Activated T-cell treated with anti-CD3 and anti-CD28 coated beads, Interleukin-2, amount 50 U/mL, for 24 hours (primary cell): ENCODE measurements at regions not wholly inside any gene's neighbourhood (a gene's known extent, or its start where the extent isn't known, plus 50 kb on each side); places are given as distances from the start of the nearest gene placed in this dataset.

Source experiments
- DNase-seq: peaks from one replicate; pipeline ENCODE4 v3.0.0-alpha.2; 2020
- H3K27ac Mint-ChIP-seq: 2 replicates; pipeline ENCODE4 v1.8.0; 2020; ENCODE audit warnings: mild to moderate bottlenecking, mixed read lengths
- H3K27me3 Mint-ChIP-seq: 2 replicates; pipeline ENCODE4 v1.8.0; 2020; ENCODE audit warnings: mixed read lengths
- H3K36me3 Mint-ChIP-seq: 2 replicates; pipeline ENCODE4 v1.8.0; 2020; ENCODE audit warnings: low read depth, mixed read lengths
- H3K4me1 Mint-ChIP-seq: 2 replicates; pipeline ENCODE4 v1.8.0; 2020; ENCODE audit warnings: low read depth, mixed read lengths
- H3K4me3 Mint-ChIP-seq: 2 replicates; pipeline ENCODE4 v1.8.0; 2020; ENCODE audit warnings: mild to moderate bottlenecking, moderate library complexity, mixed read lengths
- H3K9me3 Mint-ChIP-seq: 2 replicates; pipeline ENCODE4 v1.8.0; 2020; ENCODE audit warnings: mixed read lengths

DNA sequence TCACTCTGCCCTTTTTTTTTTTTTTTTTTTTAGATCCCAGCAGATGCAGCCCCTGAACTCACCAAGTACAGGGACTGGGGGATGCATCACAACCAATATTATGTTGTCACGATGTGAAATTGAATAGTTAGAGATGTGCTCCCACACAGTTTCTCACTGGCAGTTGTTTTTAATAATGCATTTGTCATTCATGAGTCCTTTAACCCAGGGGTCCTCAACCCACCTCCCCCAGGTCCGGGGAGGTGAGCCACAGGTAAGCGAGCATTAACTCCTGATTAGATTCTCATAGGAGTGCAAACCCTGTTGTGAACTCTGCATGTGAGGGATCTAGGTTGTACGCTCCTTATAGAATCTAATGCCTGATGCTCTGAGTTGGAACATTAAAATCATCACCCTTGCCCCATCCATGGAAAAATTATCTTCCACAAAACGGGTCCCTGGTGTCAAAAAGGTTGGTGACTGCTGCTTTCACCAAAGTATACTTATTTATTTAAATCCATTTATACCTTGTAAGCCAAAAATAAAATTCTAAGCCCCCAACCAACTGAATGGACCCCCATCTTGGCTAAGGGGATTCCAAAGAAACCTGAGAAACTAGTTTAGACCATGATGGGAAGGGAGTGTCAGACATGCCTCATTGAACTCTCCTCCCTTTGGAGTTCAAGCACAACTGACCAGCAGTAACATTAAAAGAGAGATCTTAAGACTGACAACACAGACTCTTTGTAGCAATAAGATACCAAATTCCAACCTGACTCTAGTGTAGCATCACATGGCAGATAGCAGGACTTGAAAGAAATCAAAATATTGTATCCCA lies 119.3 kb upstream of the ATP1A1 start:
- Mint-ChIP-seq H3K4me1 (peaks cover 33% of the 10 kb centered on the region), H3K4me3 (no peak overlapping the region), H3K27me3 (no peaks in the 10 kb centered on the region), H3K9me3 (peaks cover 2% of the 10 kb centered on the region), H3K27ac (no peak overlapping the region), H3K36me3 (no peaks in the 10 kb centered on the region)
- DNase-seq, result no peak

GRCh38 chr1:116254776-116255175 lies 118.3 kb upstream of the ATP1A1 start:
- Mint-ChIP-seq H3K36me3 (no peaks in the 10 kb centered on the region), H3K4me3 (no peak overlapping the region), H3K4me1 (peaks cover 41% of the 10 kb centered on the region), H3K27ac (no peak overlapping the region), H3K27me3 (no peaks in the 10 kb centered on the region), H3K9me3 (peaks cover 2% of the 10 kb centered on the region)
- DNase-seq, result no peak

GRCh38 chr1:116255486-116256285 lies 117.4 kb upstream of the ATP1A1 start:
- peaks cover 1% of the 10 kb centered on the region for H3K9me3 Mint-ChIP-seq
- no peaks in the 10 kb centered on the region for H3K27me3 Mint-ChIP-seq
- no peaks in the 10 kb centered on the region for H3K36me3 Mint-ChIP-seq
- no peak overlapping the region for H3K4me3 Mint-ChIP-seq
- H3K4me1 Mint-ChIP-seq, result peaks cover 47% of the 10 kb centered on the region
- DNase-seq, result no peak
- no peak overlapping the region for H3K27ac Mint-ChIP-seq

DNA sequence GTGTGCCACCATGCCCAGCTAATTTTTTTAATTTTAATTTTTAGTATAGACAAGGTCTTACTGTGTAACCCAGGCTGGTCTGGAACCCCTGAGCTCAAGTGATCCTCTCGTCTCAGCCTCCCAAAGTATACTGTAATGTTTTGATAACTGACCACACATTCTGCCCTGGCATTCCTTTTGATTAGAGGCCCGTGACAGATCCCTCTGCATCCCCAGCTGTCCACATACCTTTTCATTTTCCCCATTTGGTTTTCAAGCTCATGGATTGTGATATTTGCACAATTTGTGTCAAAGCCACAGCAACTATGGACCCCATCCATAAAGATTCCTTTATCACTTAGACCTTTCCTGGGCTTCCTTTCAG lies 116.8 kb upstream of the ATP1A1 start:
- no peaks in the 10 kb centered on the region for H3K9me3 Mint-ChIP-seq
- no peaks in the 10 kb centered on the region for H3K36me3 Mint-ChIP-seq
- H3K27ac Mint-ChIP-seq, result no peak overlapping the region
- peaks cover 53% of the 10 kb centered on the region for H3K4me1 Mint-ChIP-seq
- DNase-seq, result no peak
- H3K27me3 Mint-ChIP-seq, result no peaks in the 10 kb centered on the region
- H3K4me3 Mint-ChIP-seq, result no peak overlapping the region

DNA sequence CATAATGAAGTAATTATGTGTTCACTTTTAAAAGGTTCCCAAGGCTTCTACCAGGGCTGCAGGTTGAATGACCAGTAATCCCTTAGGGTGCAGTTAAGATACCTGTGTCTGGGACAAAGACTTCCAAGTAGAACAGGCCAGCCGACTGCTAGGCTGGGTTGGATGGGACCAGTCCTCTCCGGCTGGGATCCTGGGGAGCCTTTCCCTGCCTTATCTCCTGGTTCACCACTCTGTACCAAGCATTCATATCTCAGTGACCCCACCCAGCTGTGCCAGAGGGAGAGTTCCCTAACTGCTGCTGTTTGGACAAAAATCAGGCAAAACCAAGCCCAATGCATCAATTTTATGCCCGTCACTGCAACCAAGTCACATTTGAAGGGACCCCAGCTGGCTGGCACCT lies 116.2 kb upstream of the ATP1A1 start:
- H3K27ac Mint-ChIP-seq, result no peak overlapping the region
- DNase-seq, result no peak
- peaks cover 56% of the 10 kb centered on the region for H3K4me1 Mint-ChIP-seq
- H3K36me3 Mint-ChIP-seq, result no peaks in the 10 kb centered on the region
- no peak overlapping the region for H3K4me3 Mint-ChIP-seq
- H3K27me3 Mint-ChIP-seq, result no peaks in the 10 kb centered on the region
- H3K9me3 Mint-ChIP-seq, result no peaks in the 10 kb centered on the region

DNA sequence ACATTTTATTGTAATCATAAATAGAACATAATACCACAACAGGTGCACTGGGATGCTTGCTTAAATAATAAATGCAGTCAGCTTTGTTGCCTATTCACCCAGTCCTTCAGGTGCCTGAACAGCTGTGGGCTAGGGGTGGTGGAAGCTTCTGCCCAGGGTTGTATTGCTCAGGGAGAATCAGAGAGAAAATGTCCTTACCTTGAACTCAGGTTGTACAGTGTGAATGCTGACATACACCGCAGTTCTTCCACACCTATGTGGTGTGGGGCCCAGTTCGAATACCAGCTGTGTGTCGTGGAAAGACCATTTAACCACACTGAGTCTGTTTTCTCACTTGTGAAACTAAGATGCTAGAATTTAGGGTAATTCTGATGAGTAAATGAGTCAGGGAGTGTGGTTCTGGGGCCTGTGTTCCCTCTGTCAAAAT lies 115.7 kb upstream of the ATP1A1 start:
- no peak for DNase-seq
- no peaks in the 10 kb centered on the region for H3K27me3 Mint-ChIP-seq
- peak overlapping the region; percentile 48 for H3K27ac Mint-ChIP-seq
- H3K9me3 Mint-ChIP-seq, result no peaks in the 10 kb centered on the region
- H3K4me1 Mint-ChIP-seq, result peaks cover 58% of the 10 kb centered on the region
- no peaks in the 10 kb centered on the region for H3K36me3 Mint-ChIP-seq
- H3K4me3 Mint-ChIP-seq, result no peak overlapping the region

GRCh38 chr1:116257836-116258235 lies 115.2 kb upstream of the ATP1A1 start:
- H3K36me3 Mint-ChIP-seq, result no peaks in the 10 kb centered on the region
- no peak for DNase-seq
- H3K4me1 Mint-ChIP-seq, result peaks cover 63% of the 10 kb centered on the region
- no peak overlapping the region for H3K4me3 Mint-ChIP-seq
- H3K27me3 Mint-ChIP-seq, result no peaks in the 10 kb centered on the region
- H3K27ac Mint-ChIP-seq, result peak overlapping the region; percentile 48
- H3K9me3 Mint-ChIP-seq, result no peaks in the 10 kb centered on the region

- H3K9me3 Mint-ChIP-seq, result no peaks in the 10 kb centered on the region
- H3K27me3 Mint-ChIP-seq, result no peaks in the 10 kb centered on the region
- H3K4me1 Mint-ChIP-seq, result peaks cover 66% of the 10 kb centered on the region
- H3K27ac Mint-ChIP-seq, result no peak overlapping the region
- no peaks in the 10 kb centered on the region for H3K36me3 Mint-ChIP-seq
- DNase-seq, result no peak
- H3K4me3 Mint-ChIP-seq, result no peak overlapping the region
Observed at GRCh38 chr1:116258668-116259419, 114.2 kb upstream of the ATP1A1 start.

DNA sequence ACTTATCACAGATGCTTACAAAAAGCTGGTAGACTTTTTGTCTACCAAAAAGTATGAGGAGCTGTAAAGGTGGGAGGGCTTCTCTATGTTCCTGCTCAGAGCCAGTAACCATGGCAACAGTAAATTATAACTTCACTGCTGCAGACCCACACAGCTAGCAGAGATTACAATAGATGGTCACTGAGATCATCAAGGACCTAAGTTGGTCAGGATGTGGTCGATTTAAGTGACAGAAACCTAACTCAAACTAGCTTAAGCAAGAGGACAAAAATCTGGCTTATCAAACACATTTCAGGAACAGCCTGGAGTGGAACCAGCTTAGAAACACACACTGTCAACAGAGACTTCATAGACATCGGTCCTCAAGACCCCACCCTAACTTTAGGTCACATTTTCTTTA lies 113.4 kb upstream of the ATP1A1 start:
- no peak for DNase-seq
- peaks cover 64% of the 10 kb centered on the region for H3K4me1 Mint-ChIP-seq
- H3K9me3 Mint-ChIP-seq, result no peaks in the 10 kb centered on the region
- no peak overlapping the region for H3K4me3 Mint-ChIP-seq
- H3K36me3 Mint-ChIP-seq, result no peaks in the 10 kb centered on the region
- H3K27ac Mint-ChIP-seq, result no peak overlapping the region
- no peaks in the 10 kb centered on the region for H3K27me3 Mint-ChIP-seq

GRCh38 chr1:116260115-116260514 lies 112.9 kb upstream of the ATP1A1 start:
- H3K9me3 Mint-ChIP-seq, result no peaks in the 10 kb centered on the region
- no peaks in the 10 kb centered on the region for H3K36me3 Mint-ChIP-seq
- no peak overlapping the region for H3K4me3 Mint-ChIP-seq
- no peak for DNase-seq
- no peak overlapping the region for H3K27ac Mint-ChIP-seq
- peaks cover 59% of the 10 kb centered on the region for H3K4me1 Mint-ChIP-seq
- H3K27me3 Mint-ChIP-seq, result no peaks in the 10 kb centered on the region

GRCh38 chr1:116260621-116261020 lies 112.4 kb upstream of the ATP1A1 start:
- no peaks in the 10 kb centered on the region for H3K27me3 Mint-ChIP-seq
- no peak overlapping the region for H3K4me3 Mint-ChIP-seq
- H3K9me3 Mint-ChIP-seq, result no peaks in the 10 kb centered on the region
- H3K36me3 Mint-ChIP-seq, result no peaks in the 10 kb centered on the region
- DNase-seq, result no peak
- H3K4me1 Mint-ChIP-seq, result peaks cover 54% of the 10 kb centered on the region
- no peak overlapping the region for H3K27ac Mint-ChIP-seq

GRCh38 chr1:116261227-116261626 lies 111.8 kb upstream of the ATP1A1 start:
- H3K27ac Mint-ChIP-seq, result no peak overlapping the region
- DNase-seq, result no peak
- peaks cover 52% of the 10 kb centered on the region for H3K4me1 Mint-ChIP-seq
- H3K27me3 Mint-ChIP-seq, result no peaks in the 10 kb centered on the region
- no peaks in the 10 kb centered on the region for H3K9me3 Mint-ChIP-seq
- H3K4me3 Mint-ChIP-seq, result no peak overlapping the region
- no peaks in the 10 kb centered on the region for H3K36me3 Mint-ChIP-seq

DNA sequence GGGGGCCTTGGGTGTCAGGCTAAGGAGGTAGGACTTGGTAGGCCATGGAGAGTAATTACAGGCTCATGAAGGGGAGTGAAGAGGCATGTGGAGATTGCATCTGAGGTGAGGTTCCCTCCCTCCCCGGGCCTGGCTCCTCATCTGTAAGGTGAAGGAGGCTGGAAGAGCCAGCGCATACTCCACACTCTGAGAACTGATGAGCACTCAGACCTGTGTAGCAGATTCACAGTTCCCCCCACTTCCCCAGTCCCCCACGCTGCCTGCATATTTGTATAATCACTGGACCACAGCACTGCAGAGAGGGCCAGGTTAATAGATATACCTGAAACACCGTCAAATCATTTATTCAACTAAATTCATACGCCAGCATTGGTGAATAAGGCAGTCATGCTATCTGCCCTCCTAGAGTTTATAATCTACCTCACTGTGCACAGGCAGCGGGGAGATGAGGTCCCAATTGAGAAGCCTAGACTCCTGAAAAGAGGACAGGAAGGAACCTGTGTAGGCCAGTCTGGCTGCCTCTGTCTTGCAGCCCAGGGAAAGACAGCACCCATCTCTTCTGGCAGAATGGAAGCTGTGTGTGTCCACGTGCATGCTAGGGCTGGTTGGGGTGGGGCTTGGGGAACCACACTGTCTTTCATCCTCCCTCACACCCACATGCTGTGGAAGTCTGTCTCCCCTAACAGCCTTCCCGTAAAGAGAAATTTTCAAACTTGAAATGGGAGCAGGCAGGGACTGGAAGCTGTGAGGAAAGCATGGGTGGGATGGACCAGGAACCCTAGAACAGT lies 110.6 kb upstream of the ATP1A1 start:
- no peaks in the 10 kb centered on the region for H3K36me3 Mint-ChIP-seq
- no peaks in the 10 kb centered on the region for H3K9me3 Mint-ChIP-seq
- peaks cover 46% of the 10 kb centered on the region for H3K4me1 Mint-ChIP-seq
- no peak for DNase-seq
- H3K4me3 Mint-ChIP-seq, result no peak overlapping the region
- no peak overlapping the region for H3K27ac Mint-ChIP-seq
- no peaks in the 10 kb centered on the region for H3K27me3 Mint-ChIP-seq

- DNase-seq, result no peak
- no peak overlapping the region for H3K4me3 Mint-ChIP-seq
- no peak overlapping the region for H3K27ac Mint-ChIP-seq
- H3K9me3 Mint-ChIP-seq, result no peaks in the 10 kb centered on the region
- no peaks in the 10 kb centered on the region for H3K27me3 Mint-ChIP-seq
- peaks cover 46% of the 10 kb centered on the region for H3K4me1 Mint-ChIP-seq
- H3K36me3 Mint-ChIP-seq, result no peaks in the 10 kb centered on the region
Observed at GRCh38 chr1:116262995-116263385, 110.1 kb upstream of the ATP1A1 start.
